ENCODE measurements at regions not wholly inside any gene's neighbourhood (a gene's known extent, or its start where the extent isn't known, plus 50 kb on each side); places are given as distances from the start of the nearest gene placed in this dataset.

DNA sequence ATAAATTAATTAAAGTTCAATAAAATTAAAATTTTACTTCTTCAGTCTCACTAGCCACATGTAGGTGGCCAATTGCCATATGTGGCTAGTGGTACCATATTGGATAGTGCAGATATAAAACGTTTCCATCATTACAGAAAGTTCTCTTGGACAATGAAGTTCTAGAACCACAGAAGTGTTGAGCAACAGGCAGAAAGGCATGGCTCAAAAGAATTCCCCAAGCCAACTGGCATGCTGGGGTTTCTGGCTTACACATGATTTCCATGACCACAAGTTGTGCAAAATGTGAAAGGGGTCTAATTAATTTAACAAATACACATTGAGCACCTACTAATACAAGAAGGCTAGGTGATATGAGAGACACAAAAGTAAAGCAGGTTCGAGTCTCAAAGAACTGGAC lies 72.2 kb upstream of the CDC42BPA start:
- DNase-seq (no peak), ATAC-seq (no peak)
- H3K9me3 Mint-ChIP-seq: no peaks in the 10 kb centered on the region
- no peaks in the 10 kb centered on the region for H3K27me3 Mint-ChIP-seq (ENCODE audit: low read depth)
- H3K36me3 Mint-ChIP-seq (ENCODE audit: insufficient read depth): no peaks in the 10 kb centered on the region
- no peak overlapping the region for H3K4me3 Mint-ChIP-seq
- H3K4me1 Mint-ChIP-seq (ENCODE audit: low read depth): no peaks in the 10 kb centered on the region

- Mint-ChIP-seq H3K4me1 (ENCODE audit: low read depth) (no peaks in the 10 kb centered on the region), H3K36me3 (ENCODE audit: insufficient read depth) (no peaks in the 10 kb centered on the region), H3K27me3 (ENCODE audit: low read depth) (peaks cover under 1% of the 10 kb centered on the region), H3K9me3 (no peaks in the 10 kb centered on the region), H3K4me3 (no peak overlapping the region)
- ATAC-seq: no peak
- no peak for DNase-seq
Measured at GRCh38 chr1:227388214-227389168, 70.2 kb upstream of the CDC42BPA start.

- H3K27me3 Mint-ChIP-seq (ENCODE audit: low read depth): peaks cover 40% of the 10 kb centered on the region
- ATAC-seq: no peak
- H3K36me3 Mint-ChIP-seq (ENCODE audit: insufficient read depth): no peaks in the 10 kb centered on the region
- no peak overlapping the region for H3K4me3 Mint-ChIP-seq
- H3K9me3 Mint-ChIP-seq: peaks cover 3% of the 10 kb centered on the region
- DNase-seq: no peak
- no peaks in the 10 kb centered on the region for H3K4me1 Mint-ChIP-seq (ENCODE audit: low read depth)
Measured at GRCh38 chr1:227379555-227379892, 61.2 kb upstream of the CDC42BPA start.

GRCh38 chr1:227378871-227379554 lies 60.7 kb upstream of the CDC42BPA start:
- H3K4me1 Mint-ChIP-seq (ENCODE audit: low read depth): no peaks in the 10 kb centered on the region
- ATAC-seq (no peak), DNase-seq (no peak)
- H3K27me3 Mint-ChIP-seq (ENCODE audit: low read depth): peaks cover 40% of the 10 kb centered on the region
- H3K36me3 Mint-ChIP-seq (ENCODE audit: insufficient read depth): no peaks in the 10 kb centered on the region
- H3K4me3 Mint-ChIP-seq: no peak overlapping the region
- H3K9me3 Mint-ChIP-seq: peaks cover 3% of the 10 kb centered on the region

GRCh38 chr1:227378181-227378580 lies 59.9 kb upstream of the CDC42BPA start:
- Mint-ChIP-seq H3K27me3 (ENCODE audit: low read depth) (peaks cover 36% of the 10 kb centered on the region), H3K36me3 (ENCODE audit: insufficient read depth) (no peaks in the 10 kb centered on the region), H3K4me1 (ENCODE audit: low read depth) (no peaks in the 10 kb centered on the region)

DNA sequence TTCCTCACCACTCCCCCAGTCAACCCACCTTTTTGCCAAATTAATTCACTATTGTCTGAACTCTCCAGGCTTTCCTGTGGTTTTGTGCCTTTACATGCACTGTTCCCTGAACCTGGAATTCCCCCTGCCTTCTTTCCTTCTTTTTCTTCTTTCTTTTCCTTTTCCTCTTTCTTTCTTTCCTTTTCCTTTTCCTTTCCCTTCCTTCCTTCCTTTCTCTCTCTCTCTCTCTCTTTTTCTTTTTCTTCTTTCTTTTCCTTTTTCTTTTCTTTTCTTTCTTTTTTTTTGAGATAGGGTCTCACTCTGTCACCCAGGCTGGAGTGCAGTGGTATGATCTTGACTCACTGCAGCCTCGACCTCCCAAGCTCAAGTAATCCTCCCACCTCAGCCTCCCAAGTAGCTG lies 56.6 kb upstream of the CDC42BPA start:
- no peak for DNase-seq
- Mint-ChIP-seq H3K27me3 (ENCODE audit: low read depth) (peaks cover 21% of the 10 kb centered on the region), H3K4me1 (ENCODE audit: low read depth) (no peaks in the 10 kb centered on the region)

More at GRCh38 chr1:227378181-227378580, 59.9 kb upstream of the CDC42BPA start:
- DNase-seq: no peak
- Mint-ChIP-seq H3K9me3 (peaks cover 3% of the 10 kb centered on the region), H3K4me3 (no peak overlapping the region)
- no peak for ATAC-seq

DNA sequence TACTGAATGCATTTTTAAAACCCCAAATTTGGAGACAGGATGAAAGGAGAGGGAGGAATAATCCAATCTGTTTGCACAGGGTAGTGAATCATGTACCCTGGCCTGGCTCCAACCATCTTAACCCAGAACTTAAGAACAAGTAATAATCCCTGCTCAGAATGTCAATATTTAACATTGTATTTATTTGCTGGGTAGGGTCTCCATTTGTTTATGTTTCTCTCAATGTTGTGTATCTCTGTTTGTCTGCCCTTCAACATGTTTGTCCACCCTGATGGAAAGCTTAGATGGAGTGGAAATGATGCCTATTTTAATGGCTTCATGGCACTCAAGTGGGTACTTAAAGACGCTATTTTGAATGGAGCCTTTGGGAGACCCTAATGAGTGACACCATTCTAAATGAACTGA lies 54.4 kb upstream of the CDC42BPA start:
- no peak for DNase-seq
- no peak for ATAC-seq
- no peaks in the 10 kb centered on the region for H3K9me3 Mint-ChIP-seq
- H3K4me3 Mint-ChIP-seq: no peak overlapping the region
- no peaks in the 10 kb centered on the region for H3K36me3 Mint-ChIP-seq (ENCODE audit: insufficient read depth)
- peaks cover 10% of the 10 kb centered on the region for H3K27me3 Mint-ChIP-seq (ENCODE audit: low read depth)
- no peaks in the 10 kb centered on the region for H3K4me1 Mint-ChIP-seq (ENCODE audit: low read depth)

More for the DNA sequence above, 56.6 kb upstream of the CDC42BPA start:
- H3K9me3 Mint-ChIP-seq: peaks cover under 1% of the 10 kb centered on the region
- ATAC-seq: no peak
- H3K4me3 Mint-ChIP-seq: no peak overlapping the region
- no peaks in the 10 kb centered on the region for H3K36me3 Mint-ChIP-seq (ENCODE audit: insufficient read depth)

DNA sequence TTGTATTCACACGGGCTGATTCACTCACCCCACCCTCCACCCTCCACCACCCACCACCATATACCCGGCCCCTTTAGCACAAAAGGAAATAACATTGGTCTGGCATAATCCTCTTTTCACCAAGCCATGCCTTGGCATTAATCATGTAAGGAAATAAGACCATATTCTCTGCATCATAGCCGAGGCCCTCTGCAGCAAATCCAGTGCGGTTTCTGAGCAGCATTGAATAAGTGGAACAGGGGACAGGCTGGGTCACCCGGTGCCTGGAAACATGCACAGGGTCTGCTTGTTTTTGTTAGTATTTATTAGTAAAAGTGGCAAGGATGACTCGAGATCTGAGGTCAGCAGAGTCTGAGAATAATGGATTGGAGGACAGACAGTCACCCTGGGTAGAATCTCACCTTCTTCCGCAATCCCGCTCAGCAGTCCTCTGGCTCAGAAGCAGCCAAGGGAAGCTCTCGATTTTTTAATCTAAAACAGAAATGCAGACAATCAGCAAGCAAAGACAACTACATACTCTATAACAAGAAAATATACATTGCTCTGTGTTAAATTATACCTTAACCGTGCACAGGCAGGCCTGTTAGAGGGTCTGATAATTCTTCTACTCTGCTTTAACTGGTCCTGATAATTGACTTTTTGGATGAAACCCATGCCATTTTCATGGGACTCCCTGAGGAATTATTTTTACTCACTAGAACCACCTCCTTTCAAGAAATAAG lies 52.4 kb upstream of the CDC42BPA start:
- DNase-seq: no peak
- Mint-ChIP-seq H3K27me3 (ENCODE audit: low read depth) (peaks cover 3% of the 10 kb centered on the region), H3K9me3 (no peaks in the 10 kb centered on the region), H3K36me3 (ENCODE audit: insufficient read depth) (no peaks in the 10 kb centered on the region), H3K4me1 (ENCODE audit: low read depth) (no peaks in the 10 kb centered on the region), H3K4me3 (no peak overlapping the region)
- ATAC-seq: no peak

- no peaks in the 10 kb centered on the region for H3K4me1 Mint-ChIP-seq (ENCODE audit: low read depth)
- no peaks in the 10 kb centered on the region for H3K9me3 Mint-ChIP-seq
- H3K36me3 Mint-ChIP-seq (ENCODE audit: insufficient read depth): no peaks in the 10 kb centered on the region
- no peaks in the 10 kb centered on the region for H3K27me3 Mint-ChIP-seq (ENCODE audit: low read depth)
- H3K4me3 Mint-ChIP-seq: no peak overlapping the region
- DNase-seq (no peak), ATAC-seq (no peak)
Measured at GRCh38 chr1:227369102-227369760, 50.9 kb upstream of the CDC42BPA start.
